ENCODE measurements at regions not wholly inside any gene's neighbourhood (a gene's known extent, or its start where the extent isn't known, plus 50 kb on each side); places are given as distances from the start of the nearest gene placed in this dataset.

DNA sequence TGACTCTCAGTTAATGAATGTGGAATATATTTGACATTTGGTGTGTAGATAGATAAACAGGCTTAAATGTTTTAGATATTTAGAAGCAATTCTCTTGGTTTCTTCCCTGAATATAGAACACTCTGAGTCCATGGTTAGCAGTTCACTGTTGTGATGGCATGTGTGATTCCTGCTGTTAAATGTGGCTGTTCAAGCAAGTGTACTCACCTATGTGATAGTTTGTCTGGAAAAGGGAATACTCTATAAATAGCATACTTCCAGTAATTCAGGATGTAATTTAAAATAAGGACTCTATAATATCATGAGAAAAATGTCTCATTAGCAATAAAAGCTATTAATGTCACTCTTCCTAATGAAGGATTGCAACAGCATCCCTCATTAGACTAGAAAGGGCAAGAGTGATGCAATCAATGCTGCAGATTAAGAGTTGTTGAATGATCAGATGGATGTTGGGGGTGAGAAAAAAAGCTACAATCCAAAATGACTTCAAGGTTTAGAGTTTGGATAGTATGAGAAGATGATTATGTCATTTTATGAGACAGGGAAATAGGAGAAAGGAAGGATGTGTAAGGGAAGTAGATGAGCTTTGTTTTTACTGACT, 201.8 kb upstream of the WDFY3 start:
- Histone ChIP-seq H3K4me1 (ENCODE audit: insufficient read depth) (no peaks in the 10 kb centered on the region), H3K4me3 (no peak overlapping the region), H3K9me3 (no peaks in the 10 kb centered on the region), H3K36me3 (no peaks in the 10 kb centered on the region), H3K27ac (no peak overlapping the region), H3K27me3 (no peaks in the 10 kb centered on the region)
- intact Hi-C loops (cut with DNase I) = no loop called here
- DNase-seq = no peak
- TF ChIP-seq EP300 (IDR thresholded peaks at IDR 0.05) = no peak

DNA sequence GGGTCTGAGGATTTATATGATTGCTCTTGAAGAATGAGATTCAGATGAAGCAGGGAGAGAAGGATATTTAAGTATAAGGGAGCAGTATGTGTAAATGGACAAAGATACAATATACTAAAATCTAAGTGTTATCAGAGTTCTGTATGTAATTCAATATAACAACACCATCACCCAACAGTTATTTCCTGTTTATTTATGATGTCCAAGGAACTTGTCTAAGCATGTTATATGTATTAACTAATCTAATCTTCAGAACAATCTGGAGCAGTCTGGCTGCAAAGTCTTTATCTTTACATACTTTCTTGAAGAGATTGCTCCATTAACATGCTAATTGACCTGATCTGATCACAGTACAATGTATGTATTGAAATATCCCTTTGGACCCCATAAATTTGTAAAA, 203.8 kb upstream of the WDFY3 start:
- H3K27me3 ChIP-seq = no peaks in the 10 kb centered on the region
- H3K27ac ChIP-seq = no peak overlapping the region
- no peaks in the 10 kb centered on the region for H3K9me3 ChIP-seq
- TF ChIP-seq EP300 (IDR thresholded peaks at IDR 0.05) (no peak), POLR2A (IDR thresholded peaks at IDR 0.05) (no peak)
- TF ChIP-seq, protein P1, sequence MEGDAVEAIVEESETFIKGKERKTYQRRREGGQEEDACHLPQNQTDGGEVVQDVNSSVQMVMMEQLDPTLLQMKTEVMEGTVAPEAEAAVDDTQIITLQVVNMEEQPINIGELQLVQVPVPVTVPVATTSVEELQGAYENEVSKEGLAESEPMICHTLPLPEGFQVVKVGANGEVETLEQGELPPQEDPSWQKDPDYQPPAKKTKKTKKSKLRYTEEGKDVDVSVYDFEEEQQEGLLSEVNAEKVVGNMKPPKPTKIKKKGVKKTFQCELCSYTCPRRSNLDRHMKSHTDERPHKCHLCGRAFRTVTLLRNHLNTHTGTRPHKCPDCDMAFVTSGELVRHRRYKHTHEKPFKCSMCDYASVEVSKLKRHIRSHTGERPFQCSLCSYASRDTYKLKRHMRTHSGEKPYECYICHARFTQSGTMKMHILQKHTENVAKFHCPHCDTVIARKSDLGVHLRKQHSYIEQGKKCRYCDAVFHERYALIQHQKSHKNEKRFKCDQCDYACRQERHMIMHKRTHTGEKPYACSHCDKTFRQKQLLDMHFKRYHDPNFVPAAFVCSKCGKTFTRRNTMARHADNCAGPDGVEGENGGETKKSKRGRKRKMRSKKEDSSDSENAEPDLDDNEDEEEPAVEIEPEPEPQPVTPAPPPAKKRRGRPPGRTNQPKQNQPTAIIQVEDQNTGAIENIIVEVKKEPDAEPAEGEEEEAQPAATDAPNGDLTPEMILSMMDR (IDR thresholded peaks at IDR 0.05) = no peak
- H3K4me1 ChIP-seq (ENCODE audit: insufficient read depth) = no peaks in the 10 kb centered on the region
- no peaks in the 10 kb centered on the region for H3K36me3 ChIP-seq
- no peak for DNase-seq
- no peak overlapping the region for H3K4me3 ChIP-seq
- intact Hi-C loops (cut with DNase I) = no loop called here

DNA sequence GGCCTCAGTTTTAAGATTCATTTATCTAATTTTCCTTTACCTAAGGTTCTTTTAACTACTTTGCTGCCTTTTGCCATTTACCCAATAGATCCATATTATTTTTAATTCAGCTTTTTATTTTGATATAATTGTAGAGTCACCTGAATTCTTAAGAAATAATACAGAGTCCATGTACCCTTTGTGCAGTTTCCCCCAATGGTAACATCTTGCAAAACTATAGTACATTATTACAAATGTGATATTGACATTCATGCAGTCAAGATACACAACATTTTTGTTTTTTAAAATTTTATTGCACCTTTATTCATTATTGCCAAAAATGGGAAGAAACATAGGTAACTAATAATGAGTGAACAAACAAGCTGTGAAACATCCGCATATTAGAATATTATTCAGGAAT, 208.7 kb upstream of the WDFY3 start:
- 43 to 98% (median 92%) methylated on average over 1 of the region's 1 CpG for WGBS, 3 donors
- TF ChIP-seq POLR2A (IDR thresholded peaks at IDR 0.05) (no peak), EP300 (IDR thresholded peaks at IDR 0.05) (no peak)
- TF ChIP-seq, protein P1 (IDR thresholded peaks at IDR 0.05) = no peak
- Histone ChIP-seq H3K9me3 (no peaks in the 10 kb centered on the region), H3K27ac (no peak overlapping the region), H3K27me3 (no peaks in the 10 kb centered on the region), H3K36me3 (no peaks in the 10 kb centered on the region), H3K4me3 (no peak overlapping the region), H3K4me1 (ENCODE audit: insufficient read depth) (no peaks in the 10 kb centered on the region)
- DNase-seq = no peak
- intact Hi-C loops (cut with DNase I) = no loop called here

DNA sequence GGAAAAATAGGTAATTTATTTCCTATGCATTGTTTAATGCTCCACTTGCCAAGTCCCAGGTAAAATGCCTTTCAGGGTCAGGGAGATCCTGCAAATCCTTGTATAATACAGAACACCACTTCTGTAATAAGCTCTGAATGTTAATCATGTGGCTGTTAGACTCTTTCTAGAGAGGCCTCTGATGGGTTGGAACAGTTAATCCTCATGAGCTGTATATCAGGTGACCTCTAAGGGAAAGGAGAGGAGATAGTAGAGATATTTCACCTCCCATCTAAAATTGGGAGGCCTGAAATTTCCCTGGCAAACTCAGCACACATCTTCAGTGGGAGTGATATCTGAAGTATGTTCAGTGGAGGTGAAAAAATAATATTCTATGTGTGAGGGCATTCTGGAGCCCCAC, 210.6 kb upstream of the WDFY3 start:
- DNase-seq = no peak
- no peaks in the 10 kb centered on the region for H3K36me3 ChIP-seq
- no peaks in the 10 kb centered on the region for H3K4me1 ChIP-seq (ENCODE audit: insufficient read depth)
- no peaks in the 10 kb centered on the region for H3K9me3 ChIP-seq
- TF ChIP-seq, protein P1 (IDR thresholded peaks at IDR 0.05) = no peak
- TF ChIP-seq POLR2A (IDR thresholded peaks at IDR 0.05) (no peak), EP300 (IDR thresholded peaks at IDR 0.05) (no peak)
- intact Hi-C loops (cut with DNase I) = no loop called here
- H3K4me3 ChIP-seq = no peak overlapping the region
- H3K27ac ChIP-seq = no peak overlapping the region
- H3K27me3 ChIP-seq = no peaks in the 10 kb centered on the region

DNA sequence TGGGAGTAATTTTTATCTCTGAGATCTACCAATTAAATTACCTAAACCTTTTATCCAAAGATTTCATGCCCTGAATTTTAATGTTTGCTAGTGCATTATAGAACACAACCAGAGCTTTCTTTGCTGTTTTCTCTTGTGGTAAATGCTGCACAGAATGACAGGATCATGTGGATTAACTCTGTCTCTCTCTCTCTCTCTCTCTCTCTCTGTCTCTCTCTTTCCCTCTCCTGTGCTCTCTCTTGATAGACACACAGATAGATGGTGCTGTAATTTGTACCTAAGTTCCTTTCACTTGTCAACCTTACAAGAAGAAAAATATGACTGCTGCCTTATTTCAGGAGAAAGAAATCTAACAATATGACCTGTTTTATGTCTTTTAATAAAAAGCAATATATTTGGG, 211.2 kb upstream of the WDFY3 start:
- Histone ChIP-seq H3K9me3 (no peaks in the 10 kb centered on the region), H3K27ac (no peak overlapping the region), H3K4me1 (ENCODE audit: insufficient read depth) (no peaks in the 10 kb centered on the region), H3K4me3 (no peak overlapping the region), H3K36me3 (no peaks in the 10 kb centered on the region), H3K27me3 (no peaks in the 10 kb centered on the region)
- no peak for DNase-seq
- TF ChIP-seq, protein P1 (IDR thresholded peaks at IDR 0.05) = no peak
- TF ChIP-seq EP300 (IDR thresholded peaks at IDR 0.05) (no peak), POLR2A (IDR thresholded peaks at IDR 0.05) (no peak)
- intact Hi-C loops (cut with DNase I) = no loop called here
